AG20443 (cell line): ENCODE measurements at regions not wholly inside any gene's neighbourhood (a gene's known extent, or its start where the extent isn't known, plus 50 kb on each side); places are given as distances from the start of the nearest gene placed in this dataset.
"Not testable (repeated sequence)": the region's sequence is repeated elsewhere in the genome, so short reads cannot be mapped to it uniquely, and the experiment has no call there.

ENCODE experiments used
- DNase-seq: peaks from one replicate; pipeline ENCODE4 v3.0.0; 2012; ENCODE audit warnings: low spot score, mixed read lengths

GRCh38 chr5:84885485-84886258 is 501.0 kb upstream of the EDIL3 start:
- no peak for DNase-seq

DNA sequence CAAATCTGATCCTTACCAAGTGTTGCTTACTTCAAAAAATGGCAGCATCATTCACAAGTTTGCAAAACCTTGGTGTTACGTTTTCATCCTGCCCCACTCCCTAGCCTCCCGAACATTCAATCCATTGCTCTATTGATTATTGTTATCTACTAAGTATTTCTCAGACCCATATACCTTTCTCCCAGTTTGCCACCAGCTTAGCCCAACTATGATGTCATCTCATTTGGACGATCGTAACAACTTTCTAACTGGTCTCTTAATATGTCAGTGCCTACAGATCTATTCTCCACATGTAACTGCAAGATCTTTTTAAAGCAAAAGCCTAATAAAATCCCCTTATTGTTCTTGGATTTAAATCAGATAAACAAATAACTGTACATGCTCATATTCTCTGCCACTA is 497.1 kb upstream of the EDIL3 start:
- no peak for DNase-seq

DNA sequence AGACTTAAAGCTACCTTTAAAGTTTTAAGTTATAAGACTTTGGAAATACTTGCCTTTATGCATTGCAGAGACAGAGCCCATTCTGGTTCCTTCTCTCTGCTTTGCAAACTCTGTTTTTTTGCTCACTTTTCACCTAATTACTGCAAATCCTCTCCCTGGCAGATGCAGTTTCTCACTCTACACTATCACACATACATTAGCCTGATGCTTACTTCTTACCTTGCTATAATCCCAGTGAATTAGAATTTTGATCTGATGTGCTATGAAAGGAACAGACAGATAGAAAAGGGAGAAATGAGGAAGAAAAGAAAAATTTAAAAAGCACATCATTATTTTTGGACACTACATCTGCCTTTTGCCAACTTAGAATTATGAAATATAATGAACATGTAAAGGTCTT is 489.5 kb upstream of the EDIL3 start:
- no peak for DNase-seq

DNA sequence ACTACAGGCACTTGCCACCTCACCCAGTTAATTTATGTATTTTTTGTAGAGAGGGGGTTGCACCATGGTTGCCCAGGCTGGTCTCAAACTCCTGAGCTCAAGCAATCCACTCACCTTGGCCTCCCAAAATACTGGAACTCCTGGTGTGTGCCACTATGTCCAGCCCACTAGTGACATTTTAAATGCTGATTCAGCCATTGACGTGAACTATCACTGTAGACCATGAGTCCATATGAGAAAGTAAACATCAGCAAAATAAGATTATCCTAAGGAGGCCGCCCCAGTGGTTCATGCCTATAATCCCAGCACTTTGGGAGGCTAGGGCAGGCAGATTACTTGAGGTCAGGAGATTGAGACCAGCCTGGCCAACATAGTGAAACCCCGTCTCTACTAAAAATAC is 488.1 kb upstream of the EDIL3 start:
- DNase-seq, result no peak

DNA sequence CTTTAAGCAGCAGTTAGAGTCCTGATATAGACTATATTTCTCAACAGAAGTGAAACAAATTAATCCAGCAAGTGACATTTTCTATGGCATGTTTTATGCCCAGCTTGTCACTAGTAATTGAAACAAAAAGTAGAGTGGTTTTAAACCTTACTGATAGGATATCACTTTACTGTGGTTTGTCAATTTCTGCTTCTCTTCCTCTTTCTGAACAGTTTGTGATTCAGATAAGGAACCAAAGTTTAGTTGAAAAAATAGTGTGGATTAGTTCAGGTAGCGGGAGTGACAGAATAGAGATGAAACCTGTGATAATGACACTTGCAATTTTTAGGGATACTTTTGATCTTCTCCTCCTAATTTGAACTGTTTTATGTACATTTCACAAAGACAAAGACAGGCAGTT is 485.7 kb upstream of the EDIL3 start:
- DNase-seq, result no peak

- DNase-seq, result no peak
These were observed 485.0 kb upstream of the EDIL3 start for GRCh38 chr5:84869675-84870074.

DNA sequence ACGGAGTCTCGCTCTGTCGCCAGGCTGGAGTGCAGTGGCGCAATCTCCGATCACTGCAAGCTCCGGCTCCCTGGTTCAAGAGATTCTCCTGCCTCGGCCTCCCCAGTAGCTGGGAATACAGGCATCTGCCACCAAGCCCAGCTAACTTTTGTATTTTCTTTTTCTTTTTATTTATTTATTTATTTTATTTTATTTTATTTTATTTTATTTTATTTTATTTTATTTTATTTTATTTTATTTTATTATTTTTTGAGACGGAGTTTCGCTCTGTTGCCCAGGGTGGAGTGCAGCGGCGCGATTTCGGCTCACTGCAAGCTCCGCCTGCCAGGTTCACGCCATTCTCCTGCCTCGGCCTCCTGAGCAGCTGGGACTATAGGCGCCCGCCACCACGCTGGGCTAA is 479.3 kb upstream of the EDIL3 start:
- DNase-seq, result not testable (repeated sequence)

DNA sequence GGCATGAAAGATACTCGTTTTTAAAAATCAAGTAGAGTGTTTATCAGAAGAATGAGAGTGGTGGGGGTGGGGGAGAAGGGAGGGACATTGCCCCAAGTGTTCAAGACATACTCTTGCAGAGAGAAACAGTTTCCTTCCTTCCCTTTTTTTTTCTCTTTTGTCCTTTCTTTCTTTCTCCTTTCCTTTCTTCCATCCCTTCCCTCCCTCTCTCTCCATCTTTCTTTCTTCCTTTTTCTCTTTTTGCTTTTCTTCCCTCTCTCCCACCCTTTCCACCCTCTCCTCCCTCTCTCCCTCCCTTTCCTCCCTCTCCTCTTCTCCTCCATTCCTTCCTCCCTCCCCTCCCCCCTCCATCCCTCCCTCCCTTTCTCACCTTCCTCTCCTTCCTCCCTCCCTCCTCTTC is 478.3 kb upstream of the EDIL3 start:
- no peak for DNase-seq

DNA sequence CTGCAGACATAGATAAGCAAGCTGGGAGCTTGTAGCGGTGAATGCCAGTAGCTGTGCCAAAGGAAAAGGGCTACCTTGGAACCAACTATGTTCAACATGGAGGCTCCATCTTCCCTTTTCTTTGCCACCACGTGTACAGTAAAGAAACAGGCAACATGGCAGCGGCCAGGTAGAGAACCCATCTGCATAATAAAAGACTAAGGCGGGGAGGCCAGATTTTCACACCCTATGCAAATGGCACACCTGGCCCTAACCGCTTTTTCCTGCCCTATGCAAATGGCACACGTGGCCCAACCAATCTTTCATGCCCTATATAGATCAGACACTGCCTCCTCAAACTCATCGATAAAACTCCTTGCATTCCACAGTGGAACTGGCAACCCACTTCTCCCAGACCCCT is 477.5 kb upstream of the EDIL3 start:
- no peak for DNase-seq

GRCh38 chr5:84861306-84861705 is 476.6 kb upstream of the EDIL3 start:
- DNase-seq, result no peak

DNA sequence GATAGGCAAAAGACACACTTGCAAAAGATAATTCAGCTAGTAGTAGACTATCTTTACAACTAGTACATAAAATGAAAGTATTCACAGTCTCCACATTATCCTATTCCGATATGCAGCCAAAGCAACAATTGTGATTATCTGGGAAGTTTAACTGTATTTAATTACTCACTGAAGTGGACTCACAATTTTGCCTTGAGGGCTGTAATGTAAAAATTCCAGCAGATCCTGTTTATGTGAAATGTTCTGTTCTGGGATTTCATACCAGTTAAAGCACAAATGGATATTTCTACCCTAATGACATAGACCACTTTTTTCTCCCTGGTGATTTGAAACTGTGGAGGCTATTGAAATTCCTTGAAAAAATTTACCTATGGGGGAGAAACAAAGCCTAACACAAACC is 474.4 kb upstream of the EDIL3 start:
- no peak for DNase-seq

- DNase-seq, result no peak
These were observed 447.0 kb upstream of the EDIL3 start for GRCh38 chr5:84831701-84832100.

DNA sequence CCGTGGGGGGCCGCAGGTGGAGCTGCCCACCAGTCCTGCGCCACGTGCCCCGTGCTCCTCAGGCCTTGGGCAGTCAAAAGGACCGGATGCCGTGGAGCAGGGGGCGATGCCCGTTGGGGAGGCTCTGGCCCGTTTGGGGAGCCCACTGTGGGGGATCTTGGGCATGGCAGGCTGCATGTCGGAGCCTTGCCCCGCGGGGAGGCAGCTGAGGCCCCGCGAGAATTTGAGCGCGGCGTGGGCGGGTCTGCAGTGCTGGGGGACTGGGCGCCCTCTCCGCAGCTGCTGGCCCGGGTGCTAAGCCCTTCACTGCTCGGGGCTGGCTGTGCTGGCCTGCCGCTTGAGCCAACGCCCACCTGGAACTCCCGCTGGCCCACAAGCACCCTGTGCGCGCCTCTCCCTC is 445.6 kb upstream of the EDIL3 start:
- DNase-seq, result no peak

DNA sequence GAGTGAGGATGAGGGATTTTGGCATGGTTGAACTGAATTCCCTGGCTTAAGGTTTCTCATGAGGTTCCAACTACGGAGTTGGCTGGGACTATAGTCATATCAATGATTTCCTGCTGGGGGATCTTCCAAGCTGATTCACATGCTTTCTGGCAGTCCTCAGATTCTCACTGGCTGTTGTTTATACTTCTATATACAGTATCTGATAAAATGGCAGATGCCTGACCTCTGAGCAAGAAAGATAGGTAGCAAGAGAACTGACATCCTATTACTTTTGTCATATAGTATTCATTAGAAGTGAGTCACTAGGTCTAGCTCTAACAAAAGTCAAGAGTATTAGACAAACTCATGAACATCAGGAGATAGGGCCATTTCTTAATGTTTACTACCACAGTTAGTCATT is 440.9 kb upstream of the EDIL3 start:
- DNase-seq, result no peak

- no peak for DNase-seq
These were observed 437.2 kb upstream of the EDIL3 start for GRCh38 chr5:84821924-84822323.

- DNase-seq, result no peak
These were observed 433.3 kb upstream of the EDIL3 start for GRCh38 chr5:84817953-84818352.

GRCh38 chr5:84816746-84817547 is 432.3 kb upstream of the EDIL3 start:
- no peak for DNase-seq

DNA sequence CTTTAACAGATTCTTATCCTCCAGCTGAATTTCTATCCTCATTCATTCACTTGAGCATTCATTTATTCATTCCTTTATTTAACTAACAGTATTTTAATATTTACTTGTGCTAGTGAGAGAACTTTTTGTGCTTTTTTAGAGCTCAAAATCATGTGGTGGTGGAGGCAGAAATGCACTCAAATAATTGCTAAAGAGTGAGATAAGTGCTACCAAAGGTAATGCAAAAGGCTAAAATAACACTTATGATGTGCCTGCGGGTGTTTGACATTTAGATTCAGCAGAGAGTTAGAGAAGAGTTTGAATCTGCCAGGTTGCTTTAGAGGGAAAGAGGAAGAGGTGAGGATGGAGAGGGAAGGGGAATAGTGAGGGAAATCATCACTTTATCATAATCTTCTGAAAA is 431.5 kb upstream of the EDIL3 start:
- DNase-seq, result no peak

GRCh38 chr5:84805473-84805872 is 420.8 kb upstream of the EDIL3 start:
- no peak for DNase-seq

DNA sequence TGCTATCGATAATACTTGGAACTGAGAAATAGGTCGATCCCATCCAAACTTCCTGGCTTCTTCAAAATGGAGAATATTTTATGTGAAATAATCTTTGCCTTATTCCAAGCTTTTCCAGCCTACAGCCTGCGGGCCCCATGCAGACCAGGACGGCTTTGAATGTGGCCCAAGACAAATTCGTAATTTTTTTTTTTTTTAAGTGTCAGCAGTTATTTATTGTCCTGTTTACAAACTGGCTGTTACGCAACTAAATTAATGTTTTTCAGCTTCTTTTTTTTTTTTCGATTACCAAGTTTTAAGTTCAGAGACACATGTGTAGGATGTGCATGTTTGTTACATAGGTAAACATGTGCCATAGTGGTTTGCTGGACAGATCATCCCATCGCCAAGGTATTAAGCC is 411.7 kb upstream of the EDIL3 start:
- no peak for DNase-seq

DNA sequence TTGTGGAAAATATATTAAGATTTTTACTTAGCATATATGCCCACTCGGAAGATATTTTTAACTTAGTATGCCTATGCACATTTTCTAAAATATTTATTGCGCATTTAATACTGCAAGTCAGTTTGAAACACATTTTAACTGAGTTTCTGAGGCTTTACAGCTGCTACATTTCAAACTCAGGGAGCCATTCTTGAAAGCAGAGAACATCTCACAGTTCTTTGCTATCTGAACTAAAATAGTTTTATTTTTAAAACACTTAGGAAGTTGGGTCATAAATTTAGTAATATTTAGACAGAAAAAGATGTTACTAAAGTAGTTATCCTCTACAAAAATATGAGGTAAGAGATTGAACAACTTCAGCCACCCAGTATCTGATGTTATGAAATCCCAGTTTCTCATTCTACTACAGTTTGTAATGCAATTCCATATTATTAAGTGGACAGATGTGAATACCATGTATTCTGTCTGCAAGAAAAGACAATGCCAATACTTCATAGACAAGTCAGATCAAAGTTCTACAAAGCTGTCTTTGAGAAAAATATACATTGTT is 409.9 kb upstream of the EDIL3 start:
- DNase-seq, result no peak

GRCh38 chr5:84791730-84792129 is 407.1 kb upstream of the EDIL3 start:
- DNase-seq, result no peak

GRCh38 chr5:84791138-84791537 is 406.5 kb upstream of the EDIL3 start:
- no peak for DNase-seq
